B cell (primary cell): ENCODE measurements at regions not wholly inside any gene's neighbourhood (a gene's known extent, or its start where the extent isn't known, plus 50 kb on each side); places are given as distances from the start of the nearest gene placed in this dataset.

ENCODE experiments used
- ATAC-seq: fragments of 200-7000 bp; cut with Tn5 transposase; one replicate; pipeline ENCODE4 v1.10.0; 2021; ENCODE audit warnings: low read depth, mild to moderate bottlenecking, moderate number of reproducible peaks, moderate library complexity
- CTCF ChIA-PET: fragments of 350-600 bp; sonication (Branson Sonifier 250); formaldehyde crosslinking; loops from one replicate; lab custom pipeline; 2021; ENCODE audit warnings: antibody characterized with exemption, inconsistent platforms; lab: Charles Lee
- POLR2A ChIA-PET: fragments of 350-600 bp; sonication (Branson Sonifier 250); formaldehyde crosslinking; loops from one replicate; lab custom pipeline; 2021; ENCODE audit warnings: antibody characterized with exemption; lab: Charles Lee
- DNase-seq: peaks from one replicate; pipeline ENCODE4 v3.0.0; 2013
- H2AFZ ChIP-seq: 2 replicates; pipeline ENCODE4 v1.6.1; 2012; ENCODE audit warnings: mild to moderate bottlenecking, low read depth, low read length; ENCODE audit not compliant: insufficient read depth, poor library complexity, severe bottlenecking
- H3K27ac ChIP-seq, 2 donors: 1 replicate in 1 of 2; 2 replicates in 1 of 2; pipeline ENCODE4 v1.5.1; 2012 to 2013; ENCODE audit warnings: low read length in 2 of 2, mild to moderate bottlenecking in 2 of 2, moderate library complexity in 1 of 2
- H3K27me3 ChIP-seq, 4 experiments: fragments of 200-600 bp in 1 of 4; sonication (generic) in 1 of 4; replicated peaks in 1 of 4; 1 replicate in 2 of 4; 2 replicates in 2 of 4; pipeline versions ENCODE4 v1.6.1 to v1.7.0; 2013 to 2016; ENCODE audit warnings: low read length in 3 of 4, mild to moderate bottlenecking in 2 of 4, mixed read lengths in 1 of 4, moderate library complexity in 1 of 4; ENCODE audit not compliant: insufficient read depth in 4 of 4, control insufficient read depth in 3 of 4; ENCODE audit errors: control extremely low read depth in 1 of 4
- H3K36me3 ChIP-seq, 2 experiments: replicated peaks in 1 of 2; 1 replicate in 1 of 2; 2 replicates in 1 of 2; pipeline versions ENCODE4 v1.6.1 to v1.7.1; 2013; ENCODE audit warnings: low read length in 1 of 2; ENCODE audit not compliant: insufficient read depth in 2 of 2, control insufficient read depth in 1 of 2; ENCODE audit errors: control extremely low read depth in 1 of 2, extremely low read depth in 1 of 2
- H3K4me1 ChIP-seq, 2 donors: fragments of 200-600 bp in 1 of 2; sonication (generic) in 1 of 2; 1 replicate in 1 of 2; 2 replicates in 1 of 2; pipeline versions ENCODE4 v1.5.1 to v1.6.1; 2013 to 2017; ENCODE audit warnings: low read length in 2 of 2; ENCODE audit not compliant: control insufficient read depth in 2 of 2, insufficient read depth in 2 of 2
- H3K4me2 ChIP-seq: replicated peaks from 2 replicates; pipeline ENCODE3; 2012; ENCODE audit warnings: mild to moderate bottlenecking, low read depth, low read length; ENCODE audit not compliant: poor library complexity, severe bottlenecking
- H3K4me3 ChIP-seq, 5 experiments: fragments of 200-600 bp in 1 of 5; sonication (generic) in 1 of 5; 1 replicate in 3 of 5; 2 replicates in 2 of 5; pipeline versions ENCODE4 v1.5.1 to v1.7.0; 2011 to 2016; ENCODE audit warnings: low read length in 4 of 5, mild to moderate bottlenecking in 4 of 5, low read depth in 2 of 5, control low read depth in 1 of 5, moderate library complexity in 1 of 5; ENCODE audit not compliant: insufficient read depth in 1 of 5; ENCODE audit errors: control extremely low read depth in 1 of 5, extremely low read depth in 1 of 5
- H3K79me2 ChIP-seq: fragments of 200-600 bp; sonication (generic); one replicate; pipeline ENCODE4 v1.6.0; 2016; ENCODE audit warnings: low read length; ENCODE audit not compliant: control insufficient read depth, insufficient read depth
- H3K9ac ChIP-seq: fragments of 200-600 bp; sonication (generic); 2 replicates; pipeline ENCODE4 v1.6.1; 2017; ENCODE audit warnings: mild to moderate bottlenecking, low read length, moderate library complexity
- H3K9me3 ChIP-seq, 3 donors: one replicate each; pipeline versions ENCODE4 v1.6.1 to v1.7.1; 2013; ENCODE audit warnings: low read length in 2 of 3; ENCODE audit not compliant: control insufficient read depth in 2 of 3, insufficient read depth in 1 of 3; ENCODE audit errors: control extremely low read depth in 1 of 3
- H4K20me1 ChIP-seq: 2 replicates; pipeline ENCODE4 v1.6.0; 2012; ENCODE audit warnings: mild to moderate bottlenecking, low read length; ENCODE audit not compliant: insufficient read depth, control insufficient read depth, poor library complexity, severe bottlenecking
- H3K27ac Mint-ChIP-seq: one replicate; pipeline ENCODE4 v1.8.0; 2021; ENCODE audit warnings: mixed read lengths
- H3K27me3 Mint-ChIP-seq: one replicate; pipeline ENCODE4 v1.8.0; 2021; ENCODE audit warnings: mixed read lengths
- H3K4me1 Mint-ChIP-seq: one replicate; pipeline ENCODE4 v1.8.0; 2021; ENCODE audit warnings: mixed read lengths
- H3K4me3 Mint-ChIP-seq: one replicate; pipeline ENCODE4 v1.8.0; 2021; ENCODE audit warnings: mixed read lengths
- H3K9me3 Mint-ChIP-seq: one replicate; pipeline ENCODE4 v1.8.0; 2022; ENCODE audit warnings: mixed read lengths; ENCODE audit not compliant: insufficient read depth
- CTCF ChIP-seq: fragments of 200-600 bp; IDR thresholded peaks from one replicate; pipeline ENCODE4 v1.8.0; 2022; ENCODE audit warnings: antibody characterized with exemption, mild to moderate bottlenecking
- EZH2 ChIP-seq: IDR thresholded peaks from 2 replicates; pipeline ENCODE4 v1.6.1; 2012; ENCODE audit warnings: borderline replicate concordance, low read depth, mild to moderate bottlenecking, moderate library complexity, low read length; ENCODE audit not compliant: insufficient read depth, poor library complexity, severe bottlenecking
- WGBS: methylation state at CpG from one replicate; pipeline ENCODE4 v1.1.5; 2013; ENCODE audit warnings: missing lambda C conversion rate; ENCODE audit not compliant: insufficient coverage; 5-methylcytosine and 5-hydroxymethylcytosine counted together
- intact Hi-C: fragments of 100-400 bp; cut with micrococcal nuclease; formaldehyde crosslinking; loops from one replicate; pipeline ENCODE4 v1.10.0; 2022

GRCh38 chr2:221060376-221060775 is 511.7 kb downstream of the EPHA4 start:
- CTCF ChIA-PET, result no interaction called here
- no peaks in the 10 kb centered on the region for H3K27me3 ChIP-seq
- no peaks in the 10 kb centered on the region for H4K20me1 ChIP-seq
- peaks cover 1 to 4% (median 2%) of the 10 kb centered on the region in 3 donors for H3K9me3 ChIP-seq
- Mint-ChIP-seq H3K4me1 (peaks cover 10% of the 10 kb centered on the region), H3K27ac (no peak overlapping the region), H3K9me3 (no peaks in the 10 kb centered on the region), H3K4me3 (no peak overlapping the region), H3K27me3 (peaks cover 4% of the 10 kb centered on the region)
- no peak overlapping the region for H3K4me2 ChIP-seq
- no peaks in the 10 kb centered on the region for H3K79me2 ChIP-seq
- H3K9ac ChIP-seq, result no peak overlapping the region
- ATAC-seq, result no peak
- DNase-seq, result no peak
- no peak overlapping the region for H3K4me3 ChIP-seq
- no peak overlapping the region for H3K27ac ChIP-seq
- POLR2A ChIA-PET, result no interaction called here
- TF ChIP-seq EZH2, result no peak
- no peak for TF ChIP-seq CTCF
- intact Hi-C loops, result no loop called here
- H2AFZ ChIP-seq, result no peak overlapping the region
- H3K4me1 ChIP-seq, result peaks cover 0 to 3% of the 10 kb centered on the region in 2 donors
- H3K36me3 ChIP-seq, result no peaks in the 10 kb centered on the region

GRCh38 chr2:221063568-221063967 is 508.5 kb downstream of the EPHA4 start:
- H3K4me1 Mint-ChIP-seq, result peaks cover 10% of the 10 kb centered on the region
- H3K4me1 ChIP-seq, result peaks cover 0 to 3% of the 10 kb centered on the region in 2 donors
- no peaks in the 10 kb centered on the region for H3K36me3 ChIP-seq
- ATAC-seq (no peak), DNase-seq (no peak)
- no peak for TF ChIP-seq EZH2
- no peak for TF ChIP-seq CTCF
- H4K20me1 ChIP-seq, result no peaks in the 10 kb centered on the region
- no peak overlapping the region for H3K4me3 ChIP-seq
- H3K9ac ChIP-seq, result no peak overlapping the region
- ChIA-PET CTCF (no interaction called here), POLR2A (no interaction called here)
- no CpG with 5 or more reads among the region's 3 CpGs for WGBS
- no peaks in the 10 kb centered on the region for H3K79me2 ChIP-seq
- H3K27ac Mint-ChIP-seq, result no peak overlapping the region
- intact Hi-C loops, result no loop called here
- no peak overlapping the region for H3K4me3 Mint-ChIP-seq
- no peaks in the 10 kb centered on the region for H3K27me3 ChIP-seq
- H3K9me3 Mint-ChIP-seq, result no peaks in the 10 kb centered on the region
- peaks cover 4% of the 10 kb centered on the region for H3K27me3 Mint-ChIP-seq
- H3K4me2 ChIP-seq, result no peak overlapping the region
- no peak overlapping the region for H2AFZ ChIP-seq
- no peak overlapping the region for H3K27ac ChIP-seq
- H3K9me3 ChIP-seq, result peaks cover 0 to 1% (median 0%) of the 10 kb centered on the region in 3 donors
